GM12874 (cell line): ENCODE measurements at regions not wholly inside any gene's neighbourhood (a gene's known extent, or its start where the extent isn't known, plus 50 kb on each side); places are given as distances from the start of the nearest gene placed in this dataset.

Experiments used
- CTCF ChIP-seq: IDR thresholded peaks from 2 replicates; pipeline ENCODE4 v1.5.1; 2011; ENCODE audit warnings: low read depth, mild to moderate bottlenecking, control low read depth, low read length, moderate library complexity; ENCODE audit not compliant: insufficient read depth

- no peak for TF ChIP-seq CTCF
Observed at GRCh38 chr12:73221398-73221797, 949.2 kb downstream of the TRHDE start.

- no peak for TF ChIP-seq CTCF
Observed at GRCh38 chr12:73221836-73222235, 949.7 kb downstream of the TRHDE start.

- no peak for TF ChIP-seq CTCF
Observed at GRCh38 chr12:73225371-73225937, 953.3 kb downstream of the TRHDE start.

- no peak for TF ChIP-seq CTCF
Observed at GRCh38 chr12:73225941-73226340, 953.8 kb downstream of the TRHDE start.

GRCh38 chr12:73226593-73226992 is 954.4 kb downstream of the TRHDE start:
- TF ChIP-seq CTCF, result no peak

GRCh38 chr12:73235387-73235786 is 963.2 kb downstream of the TRHDE start:
- TF ChIP-seq CTCF, result no peak

GRCh38 chr12:73240110-73240509 is 967.9 kb downstream of the TRHDE start:
- no peak for TF ChIP-seq CTCF
